HFFc6 (cell line): ENCODE measurements at regions not wholly inside any gene's neighbourhood (a gene's known extent, or its start where the extent isn't known, plus 50 kb on each side); places are given as distances from the start of the nearest gene placed in this dataset.

Source experiments
- DNase-seq: peaks from one replicate; pipeline ENCODE4 v3.0.0-alpha.2; 2018
- H3K27ac Mint-ChIP-seq: 2 replicates; pipeline ENCODE4 v1.8.0; 2020; ENCODE audit warnings: mild to moderate bottlenecking, mixed read lengths
- H3K27me3 Mint-ChIP-seq: 2 replicates; pipeline ENCODE4 v1.8.0; 2021; ENCODE audit warnings: mild to moderate bottlenecking, moderate library complexity, mixed read lengths; ENCODE audit not compliant: insufficient read depth
- H3K36me3 Mint-ChIP-seq: 2 replicates; pipeline ENCODE4 v1.8.0; 2021; ENCODE audit warnings: low read depth, mixed read lengths
- H3K4me1 Mint-ChIP-seq: 2 replicates; pipeline ENCODE4 v1.8.0; 2020; ENCODE audit warnings: low read depth, mixed read lengths
- H3K4me3 Mint-ChIP-seq: 2 replicates; pipeline ENCODE4 v1.8.0; 2020; ENCODE audit warnings: mild to moderate bottlenecking, moderate library complexity, mixed read lengths
- H3K9me3 Mint-ChIP-seq: 2 replicates; pipeline ENCODE4 v1.8.0; 2020; ENCODE audit warnings: mild to moderate bottlenecking, mixed read lengths
- CTCF ChIP-seq: fragments of 200-600 bp; sonication (generic); IDR thresholded peaks from 2 replicates; pipeline ENCODE4 v1.5.0; 2021; ENCODE audit warnings: antibody characterized with exemption, mild to moderate bottlenecking

- Mint-ChIP-seq H3K9me3 (peaks cover 66% of the 10 kb centered on the region), H3K27ac (no peak overlapping the region), H3K4me1 (no peaks in the 10 kb centered on the region), H3K4me3 (no peak overlapping the region), H3K36me3 (peaks cover 4% of the 10 kb centered on the region), H3K27me3 (no peaks in the 10 kb centered on the region)
- DNase-seq, result no peak
- TF ChIP-seq CTCF, result no peak
These were observed 83.4 kb upstream of the FZD10 start for GRCh38 chr12:130078852-130079251.

GRCh38 chr12:130079279-130079678, 83.0 kb upstream of the FZD10 start:
- H3K36me3 Mint-ChIP-seq, result peaks cover 4% of the 10 kb centered on the region
- H3K4me1 Mint-ChIP-seq, result no peaks in the 10 kb centered on the region
- DNase-seq, result no peak
- no peaks in the 10 kb centered on the region for H3K27me3 Mint-ChIP-seq
- H3K9me3 Mint-ChIP-seq, result peaks cover 67% of the 10 kb centered on the region
- TF ChIP-seq CTCF, result no peak
- H3K4me3 Mint-ChIP-seq, result no peak overlapping the region
- H3K27ac Mint-ChIP-seq, result no peak overlapping the region

GRCh38 chr12:130080205-130080604, 82.1 kb upstream of the FZD10 start:
- no peaks in the 10 kb centered on the region for H3K4me1 Mint-ChIP-seq
- peaks cover 4% of the 10 kb centered on the region for H3K36me3 Mint-ChIP-seq
- no peak overlapping the region for H3K27ac Mint-ChIP-seq
- H3K27me3 Mint-ChIP-seq, result no peaks in the 10 kb centered on the region
- TF ChIP-seq CTCF, result no peak
- peaks cover 67% of the 10 kb centered on the region for H3K9me3 Mint-ChIP-seq
- DNase-seq, result no peak
- no peak overlapping the region for H3K4me3 Mint-ChIP-seq

GRCh38 chr12:130081117-130081805, 81.0 kb upstream of the FZD10 start:
- Mint-ChIP-seq H3K27ac (no peak overlapping the region), H3K27me3 (no peaks in the 10 kb centered on the region), H3K36me3 (peaks cover 4% of the 10 kb centered on the region), H3K4me3 (no peak overlapping the region), H3K9me3 (peaks cover 65% of the 10 kb centered on the region), H3K4me1 (no peaks in the 10 kb centered on the region)
- TF ChIP-seq CTCF, result no peak
- no peak for DNase-seq

- DNase-seq, result no peak
- H3K4me1 Mint-ChIP-seq, result no peaks in the 10 kb centered on the region
- H3K27ac Mint-ChIP-seq, result no peak overlapping the region
- no peak for TF ChIP-seq CTCF
- peaks cover 4% of the 10 kb centered on the region for H3K36me3 Mint-ChIP-seq
- H3K27me3 Mint-ChIP-seq, result no peaks in the 10 kb centered on the region
- peaks cover 74% of the 10 kb centered on the region for H3K9me3 Mint-ChIP-seq
- H3K4me3 Mint-ChIP-seq, result no peak overlapping the region
These were observed 79.3 kb upstream of the FZD10 start for GRCh38 chr12:130083002-130083401.
